ENCODE measurements at regions not wholly inside any gene's neighbourhood (a gene's known extent, or its start where the extent isn't known, plus 50 kb on each side); places are given as distances from the start of the nearest gene placed in this dataset.

- no peak for TF ChIP-seq NFIC (IDR thresholded peaks at IDR 0.05; ENCODE audit: borderline replicate concordance)
- no peak for TF ChIP-seq MAX (IDR thresholded peaks at IDR 0.05; ENCODE audit: low read depth)
- no peak for TF ChIP-seq RAD21 (IDR thresholded peaks at IDR 0.05; ENCODE audit: low read length)
- TF ChIP-seq TEAD4 (IDR thresholded peaks at IDR 0.05; ENCODE audit: borderline replicate concordance, insufficient read depth), result no peak
- TF ChIP-seq, protein P1, sequence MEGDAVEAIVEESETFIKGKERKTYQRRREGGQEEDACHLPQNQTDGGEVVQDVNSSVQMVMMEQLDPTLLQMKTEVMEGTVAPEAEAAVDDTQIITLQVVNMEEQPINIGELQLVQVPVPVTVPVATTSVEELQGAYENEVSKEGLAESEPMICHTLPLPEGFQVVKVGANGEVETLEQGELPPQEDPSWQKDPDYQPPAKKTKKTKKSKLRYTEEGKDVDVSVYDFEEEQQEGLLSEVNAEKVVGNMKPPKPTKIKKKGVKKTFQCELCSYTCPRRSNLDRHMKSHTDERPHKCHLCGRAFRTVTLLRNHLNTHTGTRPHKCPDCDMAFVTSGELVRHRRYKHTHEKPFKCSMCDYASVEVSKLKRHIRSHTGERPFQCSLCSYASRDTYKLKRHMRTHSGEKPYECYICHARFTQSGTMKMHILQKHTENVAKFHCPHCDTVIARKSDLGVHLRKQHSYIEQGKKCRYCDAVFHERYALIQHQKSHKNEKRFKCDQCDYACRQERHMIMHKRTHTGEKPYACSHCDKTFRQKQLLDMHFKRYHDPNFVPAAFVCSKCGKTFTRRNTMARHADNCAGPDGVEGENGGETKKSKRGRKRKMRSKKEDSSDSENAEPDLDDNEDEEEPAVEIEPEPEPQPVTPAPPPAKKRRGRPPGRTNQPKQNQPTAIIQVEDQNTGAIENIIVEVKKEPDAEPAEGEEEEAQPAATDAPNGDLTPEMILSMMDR (IDR thresholded peaks at IDR 0.05), result no peak
- no peak for TF ChIP-seq RXRA (IDR thresholded peaks at IDR 0.05; ENCODE audit: borderline replicate concordance, low read depth)
Observed at GRCh38 chr18:11377766-11378540, 228.6 kb upstream of the PIEZO2 start.
